T-helper 17 cell (primary cell): ENCODE measurements at regions not wholly inside any gene's neighbourhood (a gene's known extent, or its start where the extent isn't known, plus 50 kb on each side); places are given as distances from the start of the nearest gene placed in this dataset.

Source experiments
- ATAC-seq: fragments of 150-1000 bp; cut with Tn5 transposase; 2 replicates; pipeline ENCODE4 v1.10.0; 2021; ENCODE audit warnings: mild to moderate bottlenecking, moderate library complexity
- DNase-seq, 3 donors: peaks; one replicate each; pipeline versions ENCODE4 v3.0.0 to v3.0.0-alpha.2; 2020 to 2021
- H3K9me3 ChIP-seq: one replicate; pipeline ENCODE4 v1.7.0; 2013; ENCODE audit warnings: low read length, mild to moderate bottlenecking; ENCODE audit not compliant: control insufficient read depth, poor library complexity, severe bottlenecking
- H3K27ac Mint-ChIP-seq: one replicate; pipeline ENCODE4 v1.8.0; 2022; ENCODE audit warnings: mild to moderate bottlenecking, moderate library complexity, mixed read lengths
- H3K27me3 Mint-ChIP-seq: one replicate; pipeline ENCODE4 v1.8.0; 2022; ENCODE audit warnings: mixed read lengths
- H3K36me3 Mint-ChIP-seq: one replicate; pipeline ENCODE4 v1.8.0; 2022; ENCODE audit warnings: low read depth, mixed read lengths
- H3K4me1 Mint-ChIP-seq: one replicate; pipeline ENCODE4 v1.8.0; 2022; ENCODE audit warnings: mild to moderate bottlenecking, mixed read lengths
- H3K4me3 Mint-ChIP-seq: one replicate; pipeline ENCODE4 v1.8.0; 2022; ENCODE audit warnings: mild to moderate bottlenecking, moderate library complexity, mixed read lengths

DNA sequence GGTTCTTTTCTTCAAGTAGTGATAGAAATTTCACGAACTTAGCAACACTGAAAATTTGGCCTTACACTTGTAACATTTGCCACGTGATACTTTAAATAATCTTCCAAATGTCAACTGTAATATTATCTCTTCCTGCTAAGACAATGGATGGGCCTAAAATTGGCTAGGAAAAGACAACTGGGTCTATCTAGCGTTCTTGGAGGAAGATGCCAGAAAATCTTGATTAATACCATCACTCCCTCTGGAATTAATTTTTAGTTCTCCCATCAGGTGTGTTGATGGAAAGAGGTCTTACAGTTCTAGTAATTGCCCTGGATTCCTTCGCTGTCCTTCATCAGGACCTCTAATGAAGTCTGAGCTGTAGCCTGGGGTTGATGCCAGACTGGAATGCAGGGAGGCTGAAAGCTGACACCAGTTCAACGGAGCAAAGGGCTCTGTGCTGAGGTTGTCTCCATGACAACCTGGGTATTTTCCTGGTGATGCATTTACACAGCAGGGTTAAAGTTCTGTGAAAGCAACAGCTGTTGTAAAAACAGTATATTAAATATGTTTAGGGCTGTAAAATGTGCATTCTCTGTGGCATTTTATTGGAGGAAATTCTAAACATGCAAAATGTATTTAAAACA is 92.3 kb downstream of the GAS1 start:
- ATAC-seq (no peak), DNase-seq (no peak)
- Mint-ChIP-seq H3K27ac (no peak overlapping the region), H3K36me3 (no peaks in the 10 kb centered on the region), H3K4me3 (no peak overlapping the region), H3K4me1 (no peaks in the 10 kb centered on the region), H3K27me3 (peaks cover 14% of the 10 kb centered on the region)
- no peaks in the 10 kb centered on the region for H3K9me3 ChIP-seq

DNA sequence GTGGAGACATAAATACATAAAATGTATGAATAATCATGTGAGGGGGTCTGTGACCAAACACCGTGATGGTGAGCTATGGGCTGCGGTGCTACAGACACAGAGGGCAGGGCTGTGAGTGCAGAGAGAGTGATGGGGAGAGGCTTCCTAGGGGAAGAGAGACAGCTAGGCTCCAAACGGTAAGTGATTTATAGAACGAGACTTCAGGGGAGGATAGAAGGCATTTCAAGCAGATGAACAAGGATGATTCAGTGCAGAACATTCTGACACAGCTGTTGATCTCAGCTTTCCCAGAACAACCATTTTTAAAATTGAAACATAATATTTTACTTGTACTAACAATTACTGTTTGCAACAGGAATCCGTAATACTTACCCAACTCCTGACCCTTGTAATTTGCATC is 100.7 kb downstream of the GAS1 start:
- no peak for DNase-seq
- Mint-ChIP-seq H3K27me3 (peaks cover 5% of the 10 kb centered on the region), H3K4me3 (no peak overlapping the region), H3K4me1 (no peaks in the 10 kb centered on the region), H3K36me3 (no peaks in the 10 kb centered on the region), H3K27ac (no peak overlapping the region)
- no peak for ATAC-seq
- no peaks in the 10 kb centered on the region for H3K9me3 ChIP-seq

DNA sequence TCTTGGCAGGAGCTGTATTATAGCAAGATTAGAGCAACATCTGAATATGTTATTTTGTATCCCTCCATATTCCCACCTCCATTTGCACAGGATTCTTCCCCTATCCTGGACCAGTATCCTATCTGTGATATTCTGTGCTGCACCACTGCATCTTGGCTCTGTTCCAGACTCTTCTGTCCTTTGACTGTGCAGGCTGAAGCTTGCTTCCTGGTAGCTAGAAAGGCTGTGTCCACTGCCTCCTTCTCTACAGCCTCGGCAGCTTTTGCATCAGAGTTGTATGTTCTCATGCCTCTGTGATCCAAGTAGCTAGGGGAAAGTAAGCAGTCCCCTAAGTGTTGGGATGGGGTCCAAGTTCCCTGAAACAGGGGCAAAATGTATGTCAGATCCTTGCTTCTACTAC is 104.1 kb downstream of the GAS1 start:
- no peaks in the 10 kb centered on the region for H3K9me3 ChIP-seq
- no peak for DNase-seq
- Mint-ChIP-seq H3K27ac (no peak overlapping the region), H3K4me3 (no peak overlapping the region), H3K36me3 (no peaks in the 10 kb centered on the region), H3K4me1 (no peaks in the 10 kb centered on the region), H3K27me3 (peaks cover 22% of the 10 kb centered on the region)
- ATAC-seq, result no peak

DNA sequence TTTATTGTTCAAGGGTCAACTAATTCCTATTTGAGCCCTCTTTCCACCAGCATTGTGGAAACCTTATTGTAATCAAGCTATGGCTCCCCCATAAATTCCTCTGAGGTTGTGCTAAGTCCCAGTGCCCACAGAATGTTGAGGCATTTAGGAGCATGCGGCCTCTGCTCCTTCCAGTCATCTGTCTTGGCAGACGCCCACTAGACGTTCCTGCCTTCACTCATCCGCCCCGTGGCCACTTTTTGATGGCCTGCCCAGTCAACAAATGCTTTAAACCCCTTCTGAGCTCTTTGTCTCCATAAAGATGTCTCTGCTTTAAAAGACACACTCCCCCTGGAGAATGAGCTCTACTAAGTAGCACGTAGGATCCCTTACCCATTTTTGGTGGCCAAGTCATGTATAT is 104.7 kb downstream of the GAS1 start:
- no peaks in the 10 kb centered on the region for H3K9me3 ChIP-seq
- H3K4me3 Mint-ChIP-seq, result no peak overlapping the region
- ATAC-seq (no peak), DNase-seq (no peak)
- H3K36me3 Mint-ChIP-seq, result no peaks in the 10 kb centered on the region
- no peaks in the 10 kb centered on the region for H3K4me1 Mint-ChIP-seq
- peaks cover 24% of the 10 kb centered on the region for H3K27me3 Mint-ChIP-seq
- no peak overlapping the region for H3K27ac Mint-ChIP-seq

DNA sequence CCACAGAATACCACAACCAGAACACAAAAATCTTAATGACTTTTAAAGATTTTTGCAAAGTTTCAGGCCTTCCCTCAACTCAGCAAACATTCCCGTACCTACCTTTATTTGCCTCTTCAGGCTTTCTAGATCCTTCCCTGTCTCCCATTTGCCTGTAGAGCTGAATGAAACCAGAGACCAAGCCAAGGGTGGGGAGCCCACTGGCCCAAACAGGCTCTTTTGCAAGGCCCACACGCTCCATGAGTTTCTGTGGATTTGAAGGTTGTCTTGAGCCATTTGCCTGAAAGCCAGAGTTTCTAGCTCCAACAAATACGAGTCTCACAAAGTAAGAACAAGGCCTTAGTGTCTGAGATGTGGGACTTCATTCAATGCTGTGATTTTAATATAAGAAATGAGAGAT is 107.8 kb downstream of the GAS1 start:
- no peak for ATAC-seq
- Mint-ChIP-seq H3K36me3 (peaks cover 4% of the 10 kb centered on the region), H3K4me3 (no peak overlapping the region), H3K27ac (no peak overlapping the region), H3K4me1 (no peaks in the 10 kb centered on the region), H3K27me3 (peaks cover 41% of the 10 kb centered on the region)
- no peak for DNase-seq
- H3K9me3 ChIP-seq, result no peaks in the 10 kb centered on the region

DNA sequence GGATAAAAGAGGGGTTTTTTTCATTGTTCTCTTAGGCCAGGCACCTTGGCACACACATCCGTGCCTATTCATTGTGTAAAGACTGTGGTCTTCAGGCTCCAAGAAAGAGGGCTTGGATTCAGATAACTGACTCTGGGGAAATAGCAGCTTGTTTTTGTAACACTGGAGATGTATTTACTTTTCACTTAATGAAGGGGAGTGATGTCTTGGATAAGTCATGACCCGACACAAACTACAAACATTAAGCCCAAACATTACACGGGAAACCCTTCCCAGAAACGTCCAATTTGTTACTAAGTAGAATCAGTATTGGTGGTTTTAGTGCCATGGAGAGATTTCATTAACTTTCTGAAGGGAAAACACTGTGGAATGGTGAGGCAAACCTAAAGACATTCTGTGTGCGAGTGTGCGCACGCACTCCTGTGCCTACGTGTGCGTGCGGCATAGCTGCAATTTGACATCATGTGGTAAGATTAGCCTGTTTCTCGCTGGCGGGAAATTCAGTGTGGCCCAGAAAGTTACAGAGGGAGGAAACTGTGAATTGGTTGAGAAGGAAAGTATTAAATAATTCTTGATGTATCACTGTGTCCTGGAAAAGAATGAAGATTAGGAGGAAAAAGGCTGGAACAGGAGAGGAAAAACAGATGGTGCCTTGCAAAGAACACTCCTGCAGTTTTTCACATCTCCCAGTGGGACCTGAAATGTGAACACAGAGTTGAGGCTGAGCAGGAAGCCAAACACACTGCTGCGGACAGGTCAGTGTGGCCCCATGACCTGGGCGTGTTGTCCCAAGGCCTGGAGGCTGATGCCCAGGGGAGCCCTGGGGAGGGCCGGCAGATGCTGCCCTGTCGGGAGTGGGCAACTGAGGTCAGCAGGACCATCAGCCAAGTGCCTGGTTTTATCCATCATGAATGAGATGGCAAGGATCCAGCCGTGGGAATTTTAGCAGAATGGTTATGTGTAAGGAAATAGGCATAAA is 108.5 kb downstream of the GAS1 start:
- no peak for ATAC-seq
- peaks cover 41% of the 10 kb centered on the region for H3K27me3 Mint-ChIP-seq
- peaks cover 4% of the 10 kb centered on the region for H3K36me3 Mint-ChIP-seq
- H3K4me1 Mint-ChIP-seq, result no peaks in the 10 kb centered on the region
- H3K27ac Mint-ChIP-seq, result no peak overlapping the region
- H3K4me3 Mint-ChIP-seq, result no peak overlapping the region
- no peak for DNase-seq
- no peaks in the 10 kb centered on the region for H3K9me3 ChIP-seq

DNA sequence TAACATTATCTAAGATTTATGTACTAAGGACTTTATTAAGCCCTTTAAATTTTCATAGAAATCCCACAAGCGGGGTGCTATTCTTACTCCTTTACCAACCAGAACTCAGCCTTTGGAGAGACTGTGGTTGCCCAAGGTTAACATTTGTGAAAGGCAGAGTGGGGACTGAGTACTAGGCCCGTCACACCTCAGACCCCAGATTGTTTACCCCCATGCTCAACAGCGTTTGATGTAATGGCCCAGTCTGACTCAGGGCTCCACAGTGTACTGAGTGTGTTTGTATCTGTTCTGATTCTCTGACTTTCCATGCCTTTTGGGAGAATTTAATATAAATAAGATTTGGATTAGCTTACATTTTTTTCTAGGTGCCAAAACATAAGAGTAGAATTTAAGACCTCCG is 110.0 kb downstream of the GAS1 start:
- DNase-seq (no peak), ATAC-seq (no peak)
- Mint-ChIP-seq H3K36me3 (peaks cover 4% of the 10 kb centered on the region), H3K4me1 (no peaks in the 10 kb centered on the region), H3K4me3 (no peak overlapping the region), H3K27me3 (peaks cover 41% of the 10 kb centered on the region), H3K27ac (no peak overlapping the region)
- H3K9me3 ChIP-seq, result no peaks in the 10 kb centered on the region

DNA sequence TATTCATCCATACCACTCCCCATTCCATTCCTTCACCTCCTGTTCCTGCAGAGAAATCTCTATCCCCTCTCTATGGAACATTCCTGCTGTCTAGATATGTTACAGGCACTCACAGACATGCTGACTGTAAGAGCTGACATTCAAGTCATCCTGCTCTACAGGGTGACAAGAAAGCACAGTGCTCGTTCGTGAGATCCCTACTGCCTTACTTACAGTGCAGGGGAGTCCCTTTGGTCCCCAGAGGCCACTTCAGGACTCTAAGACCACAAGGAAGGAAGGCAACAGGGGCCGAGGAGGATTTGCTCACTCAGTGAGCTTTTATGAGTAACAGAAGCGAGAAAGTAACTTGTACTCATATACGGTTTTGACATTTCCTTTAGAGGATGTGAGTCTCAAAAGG is 110.5 kb downstream of the GAS1 start:
- ATAC-seq, result no peak
- no peak overlapping the region for H3K27ac Mint-ChIP-seq

DNA sequence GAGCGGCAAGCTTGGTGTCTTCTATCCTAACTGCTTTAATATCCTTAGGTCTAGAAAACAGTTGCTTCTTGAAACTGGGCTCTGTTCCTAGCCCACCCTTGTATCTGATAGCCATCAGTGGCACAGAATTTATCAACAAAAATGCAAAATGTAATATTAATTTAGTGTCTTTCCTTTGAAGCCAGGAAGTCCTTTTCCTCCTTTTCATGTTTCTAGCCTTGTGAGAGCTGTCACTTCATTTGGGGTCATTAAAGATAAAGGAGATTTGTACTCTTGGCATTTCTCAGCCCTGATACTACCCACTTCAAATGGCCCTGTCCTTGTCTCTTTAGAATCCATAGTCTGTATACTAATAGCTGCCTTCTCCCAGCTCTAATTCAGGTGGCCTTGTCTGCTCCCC is 111.0 kb downstream of the GAS1 start:
- H3K4me1 Mint-ChIP-seq, result no peaks in the 10 kb centered on the region
- H3K9me3 ChIP-seq, result no peaks in the 10 kb centered on the region
- H3K36me3 Mint-ChIP-seq, result peaks cover 4% of the 10 kb centered on the region
- no peak for DNase-seq
- H3K27me3 Mint-ChIP-seq, result peaks cover 35% of the 10 kb centered on the region
- H3K27ac Mint-ChIP-seq, result no peak overlapping the region
- no peak overlapping the region for H3K4me3 Mint-ChIP-seq
- no peak for ATAC-seq

More for the DNA sequence above, 110.5 kb downstream of the GAS1 start:
- H3K9me3 ChIP-seq, result no peaks in the 10 kb centered on the region
- H3K4me1 Mint-ChIP-seq, result no peaks in the 10 kb centered on the region
- no peak overlapping the region for H3K4me3 Mint-ChIP-seq
- peaks cover 4% of the 10 kb centered on the region for H3K36me3 Mint-ChIP-seq
- peaks cover 37% of the 10 kb centered on the region for H3K27me3 Mint-ChIP-seq
- no peak for DNase-seq

DNA sequence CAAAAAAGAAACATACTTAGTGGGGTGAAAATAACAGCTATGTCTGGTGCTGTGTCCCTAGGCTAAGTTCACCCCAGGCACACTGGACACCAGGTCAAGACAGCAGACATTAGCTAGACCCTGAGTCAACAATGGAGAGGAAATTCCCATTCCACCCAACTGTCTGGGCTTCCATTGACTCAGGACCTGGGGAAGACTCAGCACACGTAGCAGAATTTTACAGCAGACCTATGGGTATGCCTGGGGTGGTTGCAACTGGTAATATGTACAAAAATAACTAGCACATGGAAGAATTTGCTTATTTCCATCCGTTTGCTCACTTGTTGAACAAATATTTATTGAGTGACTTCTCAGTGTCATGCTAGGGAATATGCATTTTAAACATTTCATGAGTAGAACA is 117.0 kb downstream of the GAS1 start:
- H3K4me3 Mint-ChIP-seq, result no peak overlapping the region
- no peaks in the 10 kb centered on the region for H3K9me3 ChIP-seq
- H3K4me1 Mint-ChIP-seq, result no peaks in the 10 kb centered on the region
- DNase-seq (no peak), ATAC-seq (no peak)
- no peaks in the 10 kb centered on the region for H3K36me3 Mint-ChIP-seq
- peaks cover 5% of the 10 kb centered on the region for H3K27me3 Mint-ChIP-seq
- no peak overlapping the region for H3K27ac Mint-ChIP-seq

DNA sequence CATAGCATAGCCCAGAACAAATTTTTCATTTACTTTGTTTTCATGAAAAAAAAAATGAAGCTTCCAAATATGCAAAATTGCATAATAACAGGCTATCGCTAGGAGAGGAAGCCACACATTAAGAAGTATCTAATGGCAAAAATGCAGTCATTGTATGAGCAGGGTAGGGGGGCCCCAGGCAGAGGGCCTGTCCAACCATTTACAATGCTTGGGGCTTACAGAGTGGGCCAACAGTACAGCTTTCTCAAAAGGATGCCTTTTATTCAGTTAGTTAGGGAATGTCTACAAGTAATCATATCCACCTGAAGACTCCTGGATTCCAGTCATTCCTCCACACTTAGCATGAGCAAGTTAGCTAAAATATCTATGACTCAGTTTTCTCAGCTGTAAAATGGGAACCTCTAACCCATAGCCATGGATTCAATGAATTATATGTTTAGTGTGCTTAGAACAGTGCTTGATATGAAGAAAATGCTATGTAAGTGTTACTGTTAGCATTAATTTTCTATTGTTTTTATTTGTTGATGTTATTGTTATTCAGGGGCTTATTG is 117.7 kb downstream of the GAS1 start:
- Mint-ChIP-seq H3K4me3 (no peak overlapping the region), H3K4me1 (no peaks in the 10 kb centered on the region), H3K36me3 (no peaks in the 10 kb centered on the region), H3K27me3 (no peaks in the 10 kb centered on the region), H3K27ac (no peak overlapping the region)
- H3K9me3 ChIP-seq, result no peaks in the 10 kb centered on the region
- ATAC-seq, result no peak
- no peak for DNase-seq

DNA sequence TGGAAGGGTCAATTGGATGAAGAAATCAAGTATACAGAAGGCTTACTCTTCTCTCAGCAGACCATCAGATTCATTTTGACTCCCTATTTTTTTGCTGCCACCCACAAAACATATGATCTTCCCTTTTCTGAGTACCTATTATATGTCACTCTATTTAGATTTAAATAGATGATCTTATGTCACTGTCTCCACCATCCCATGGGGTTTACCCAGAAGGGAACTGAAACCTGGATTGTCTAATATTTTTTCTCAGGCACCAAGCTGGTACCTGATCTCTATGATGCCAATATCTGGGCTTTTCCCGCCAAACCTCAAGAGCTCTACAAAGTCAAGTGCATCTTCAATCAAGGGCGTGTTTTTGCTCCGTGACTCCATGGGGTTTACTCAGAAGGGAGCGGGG is 118.7 kb downstream of the GAS1 start:
- Mint-ChIP-seq H3K36me3 (no peaks in the 10 kb centered on the region), H3K4me3 (no peak overlapping the region), H3K27me3 (no peaks in the 10 kb centered on the region), H3K4me1 (no peaks in the 10 kb centered on the region), H3K27ac (no peak overlapping the region)
- no peak for DNase-seq
- ATAC-seq, result no peak
- no peaks in the 10 kb centered on the region for H3K9me3 ChIP-seq

DNA sequence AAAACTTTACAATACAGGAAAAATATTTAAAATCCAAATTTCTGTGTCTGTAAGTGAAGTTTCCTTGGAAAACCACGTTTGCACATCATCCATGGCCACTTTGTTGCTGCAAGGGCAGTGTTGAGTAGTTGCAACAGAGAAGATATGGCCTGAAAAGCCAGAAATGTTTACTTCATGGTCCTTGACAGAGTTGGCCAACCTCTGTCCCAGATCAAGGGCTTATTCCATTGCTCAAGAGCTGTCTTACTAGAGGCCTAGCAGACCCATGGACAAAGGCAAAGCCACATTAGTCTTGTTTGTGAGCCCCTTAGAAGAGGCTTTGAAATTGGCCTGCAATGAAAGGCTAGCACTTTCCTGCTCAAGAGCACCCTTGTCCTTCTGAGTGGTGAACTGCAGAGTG is 119.4 kb downstream of the GAS1 start:
- no peaks in the 10 kb centered on the region for H3K36me3 Mint-ChIP-seq
- H3K27me3 Mint-ChIP-seq, result no peaks in the 10 kb centered on the region
- no peaks in the 10 kb centered on the region for H3K9me3 ChIP-seq
- H3K4me1 Mint-ChIP-seq, result no peaks in the 10 kb centered on the region
- ATAC-seq, result no peak
- DNase-seq, result no peak
- H3K27ac Mint-ChIP-seq, result no peak overlapping the region
- H3K4me3 Mint-ChIP-seq, result no peak overlapping the region
